ENCODE measurements at regions not wholly inside any gene's neighbourhood (a gene's known extent, or its start where the extent isn't known, plus 50 kb on each side); places are given as distances from the start of the nearest gene placed in this dataset.

GRCh38 chr7:84549409-84549808 lies 354.8 kb upstream of the SEMA3A start:
- DNase-seq (ENCODE audit: low read depth in 2 of 2) = no peak

GRCh38 chr7:84548366-84549365 lies 354.1 kb upstream of the SEMA3A start:
- DNase-seq (ENCODE audit: low read depth in 2 of 2) = no peak

GRCh38 chr7:84547331-84547730 lies 352.7 kb upstream of the SEMA3A start:
- DNase-seq (ENCODE audit: low read depth in 2 of 2) = no peak

- DNase-seq (ENCODE audit: low read depth in 2 of 2) = no peak
These were observed 351.8 kb upstream of the SEMA3A start for GRCh38 chr7:84546403-84546802.

- no peak for DNase-seq (ENCODE audit: low read depth in 2 of 2)
These were observed 343.7 kb upstream of the SEMA3A start for GRCh38 chr7:84538268-84538667.

GRCh38 chr7:84536271-84536870 lies 341.8 kb upstream of the SEMA3A start:
- DNase-seq (ENCODE audit: low read depth in 2 of 2) = peak in 1 of 2 donors; percentile 18

- DNase-seq (ENCODE audit: low read depth in 2 of 2) = no peak
These were observed 341.1 kb upstream of the SEMA3A start for GRCh38 chr7:84535580-84536270.

GRCh38 chr7:84533182-84533581 lies 338.6 kb upstream of the SEMA3A start:
- DNase-seq (ENCODE audit: low read depth in 2 of 2) = no peak

- no peak for DNase-seq (ENCODE audit: low read depth in 2 of 2)
These were observed 337.6 kb upstream of the SEMA3A start for GRCh38 chr7:84532196-84532595.

- peak; percentile 9 to 39 for DNase-seq (ENCODE audit: low read depth in 2 of 2)
These were observed 335.1 kb upstream of the SEMA3A start for GRCh38 chr7:84529480-84530205.

- no peak for DNase-seq (ENCODE audit: low read depth in 2 of 2)
These were observed 334.3 kb upstream of the SEMA3A start for GRCh38 chr7:84528756-84529479.

- DNase-seq (ENCODE audit: low read depth in 2 of 2) = peak; percentile 55 to 92
These were observed 330.4 kb upstream of the SEMA3A start for GRCh38 chr7:84524714-84525694.

GRCh38 chr7:84513061-84513460 lies 318.5 kb upstream of the SEMA3A start:
- DNase-seq (ENCODE audit: low read depth in 2 of 2) = no peak

GRCh38 chr7:84512055-84512454 lies 317.5 kb upstream of the SEMA3A start:
- no peak for DNase-seq (ENCODE audit: low read depth in 2 of 2)

GRCh38 chr7:84510505-84510904 lies 315.9 kb upstream of the SEMA3A start:
- peak in 1 of 2 donors; percentile 50 for DNase-seq (ENCODE audit: low read depth in 2 of 2)

- no peak for DNase-seq (ENCODE audit: low read depth in 2 of 2)
These were observed 314.9 kb upstream of the SEMA3A start for GRCh38 chr7:84509522-84509921.

GRCh38 chr7:84508606-84509005 lies 314.0 kb upstream of the SEMA3A start:
- no peak for DNase-seq (ENCODE audit: low read depth in 2 of 2)

GRCh38 chr7:84507529-84507928 lies 312.9 kb upstream of the SEMA3A start:
- DNase-seq (ENCODE audit: low read depth in 2 of 2) = no peak

GRCh38 chr7:84506151-84506550 lies 311.6 kb upstream of the SEMA3A start:
- DNase-seq (ENCODE audit: low read depth in 2 of 2) = no peak

- no peak for DNase-seq (ENCODE audit: low read depth in 2 of 2)
These were observed 307.6 kb upstream of the SEMA3A start for GRCh38 chr7:84502239-84502638.
